GM21529 (cell line): ENCODE measurements at regions not wholly inside any gene's neighbourhood (a gene's known extent, or its start where the extent isn't known, plus 50 kb on each side); places are given as distances from the start of the nearest gene placed in this dataset.
A peak's percentile ranks its signal among the peaks of the same experiment; 100 is the strongest.

ENCODE experiments used
- ATAC-seq: cut with Tn5 transposase; IDR thresholded peaks from one replicate; pipeline ENCODE4 v1.9.1; 2021; ENCODE audit not compliant: unreplicated experiment

DNA sequence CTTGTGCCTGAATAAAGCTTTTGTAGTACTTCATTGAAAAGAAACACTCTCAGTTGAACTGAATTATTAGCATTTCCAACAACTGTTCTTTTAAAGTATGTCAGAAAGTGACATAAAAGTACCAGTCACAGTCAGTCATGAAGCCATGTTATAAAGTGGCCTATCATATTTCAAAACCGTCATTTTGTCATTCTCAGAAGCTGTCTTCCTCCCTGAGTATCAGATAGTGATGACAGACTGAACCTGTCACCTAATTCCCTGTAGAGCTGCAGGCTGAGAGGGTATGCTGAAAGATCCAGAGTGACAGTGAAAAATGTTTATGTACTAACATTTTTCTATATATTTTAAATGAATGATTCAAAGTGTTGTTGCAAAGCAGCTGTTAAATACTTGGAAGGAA is 1121.7 kb upstream of the PRMT6 start:
- no peak for ATAC-seq

GRCh38 chr1:105964879-105965278 is 1091.6 kb upstream of the PRMT6 start:
- ATAC-seq, result no peak

GRCh38 chr1:105997516-105997915 is 1059.0 kb upstream of the PRMT6 start:
- ATAC-seq, result no peak

- ATAC-seq, result no peak
Measured at GRCh38 chr1:106022312-106022902, 1034.1 kb upstream of the PRMT6 start.

DNA sequence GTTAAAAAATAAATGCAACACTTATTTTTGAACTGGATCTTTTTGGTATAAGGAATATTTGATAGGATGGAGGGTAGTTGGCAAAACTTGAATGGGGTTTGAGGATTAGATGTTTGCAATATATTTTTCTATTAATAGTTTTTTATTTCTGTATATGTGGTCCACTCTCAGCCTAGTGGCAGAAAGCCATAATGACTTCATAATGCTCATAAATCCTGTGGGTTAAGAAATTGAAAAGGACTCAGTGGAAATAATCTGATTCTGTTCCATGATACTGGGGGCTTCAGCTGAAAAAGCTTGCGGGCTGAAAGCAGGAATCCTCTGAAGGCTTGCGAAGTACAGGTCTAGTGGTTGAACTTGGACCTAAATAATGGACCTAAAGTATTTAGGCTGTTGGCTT is 1028.6 kb upstream of the PRMT6 start:
- no peak for ATAC-seq

- ATAC-seq, result no peak
Measured at GRCh38 chr1:106037526-106037925, 1018.9 kb upstream of the PRMT6 start.

- ATAC-seq, result no peak
Measured at GRCh38 chr1:106038260-106038659, 1018.2 kb upstream of the PRMT6 start.

DNA sequence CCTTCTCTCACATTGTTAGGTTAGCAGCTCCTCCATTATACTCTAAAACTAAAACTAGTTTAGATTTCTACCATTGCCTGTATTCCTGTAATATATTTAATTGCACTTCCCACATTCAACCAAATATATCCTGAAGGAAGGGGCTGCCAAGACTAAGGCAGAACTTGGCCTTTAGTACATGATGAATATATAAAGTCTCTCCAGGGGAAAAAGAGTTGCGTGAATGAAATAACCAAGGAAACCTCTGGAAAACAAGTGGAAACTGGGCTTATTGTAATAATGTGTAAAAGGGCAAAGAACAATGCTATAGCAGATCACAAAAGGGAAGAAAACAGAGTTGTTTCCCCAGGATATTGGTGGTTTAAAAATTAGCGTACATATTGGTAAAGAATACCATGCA is 1012.5 kb upstream of the PRMT6 start:
- no peak for ATAC-seq

DNA sequence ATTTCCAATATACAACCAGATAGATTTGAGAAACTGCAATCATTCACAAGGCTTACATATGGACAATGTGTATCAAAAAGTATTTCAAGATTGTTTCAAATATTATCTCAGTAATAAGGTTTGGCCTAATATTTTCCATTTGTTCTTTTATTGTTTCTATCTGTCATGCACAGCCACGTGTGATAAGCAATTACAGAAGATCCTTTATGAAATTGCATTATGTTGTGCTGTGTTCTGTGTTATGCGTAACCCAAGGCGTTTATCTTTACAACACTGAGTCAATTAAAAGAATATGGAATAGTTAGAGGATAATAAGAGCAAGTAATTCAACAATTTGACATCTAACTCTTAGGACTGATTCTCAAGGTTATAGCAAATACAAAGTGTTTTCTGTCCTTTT is 1009.3 kb upstream of the PRMT6 start:
- no peak for ATAC-seq

- no peak for ATAC-seq
Measured at GRCh38 chr1:106049595-106049994, 1006.9 kb upstream of the PRMT6 start.

GRCh38 chr1:106055855-106056254 is 1000.6 kb upstream of the PRMT6 start:
- ATAC-seq, result no peak

GRCh38 chr1:106061586-106062495 is 994.6 kb upstream of the PRMT6 start:
- no peak for ATAC-seq

DNA sequence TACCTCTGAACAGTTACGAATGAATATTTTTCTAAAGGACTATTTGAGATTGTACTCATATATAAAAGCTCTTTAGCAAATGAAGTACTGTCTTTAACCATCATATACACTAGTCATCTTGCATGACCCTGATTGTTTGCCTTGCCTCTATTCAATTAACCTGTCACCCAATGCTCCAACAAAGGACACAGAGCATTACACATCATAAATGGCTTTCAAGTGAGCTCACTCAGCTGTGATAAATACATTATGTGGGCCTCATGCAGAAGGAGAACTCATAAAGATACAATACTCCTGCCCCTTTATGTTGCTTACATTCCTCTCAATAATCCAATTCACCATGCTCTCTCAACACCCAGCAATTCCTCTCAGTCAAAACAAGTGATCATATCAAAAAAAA is 993.0 kb upstream of the PRMT6 start:
- ATAC-seq, result no peak

DNA sequence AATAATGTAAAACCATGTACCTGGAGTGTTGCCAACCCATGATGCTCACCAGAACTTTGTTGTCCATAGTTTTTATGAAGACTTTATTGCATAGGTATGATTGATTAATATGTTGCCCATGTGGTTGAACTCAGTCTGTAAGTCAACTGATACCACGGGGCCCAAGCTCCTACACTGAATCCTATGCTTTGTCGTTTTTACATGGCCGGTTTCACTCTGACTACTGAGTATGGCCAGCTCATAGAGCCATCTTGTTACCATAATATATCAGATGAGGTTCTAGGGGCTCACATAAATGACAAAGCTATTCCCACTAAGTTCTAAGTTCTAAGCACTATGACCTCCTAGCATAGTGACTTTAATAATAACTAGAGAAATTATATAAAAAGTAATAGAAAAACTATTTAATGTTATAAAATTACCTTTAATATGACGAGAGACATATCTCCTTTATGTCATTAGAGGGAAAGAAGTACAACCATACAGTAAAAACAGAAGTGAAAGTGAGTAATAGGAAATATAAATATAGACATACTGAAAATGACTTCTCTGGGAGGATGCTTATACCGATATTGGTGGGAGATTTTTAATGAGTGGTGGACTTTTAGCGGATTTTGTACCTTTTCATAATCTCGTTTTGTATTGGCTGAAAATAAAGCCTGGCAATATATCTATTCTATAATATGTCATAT is 983.4 kb upstream of the PRMT6 start:
- ATAC-seq, result peak; percentile 86

DNA sequence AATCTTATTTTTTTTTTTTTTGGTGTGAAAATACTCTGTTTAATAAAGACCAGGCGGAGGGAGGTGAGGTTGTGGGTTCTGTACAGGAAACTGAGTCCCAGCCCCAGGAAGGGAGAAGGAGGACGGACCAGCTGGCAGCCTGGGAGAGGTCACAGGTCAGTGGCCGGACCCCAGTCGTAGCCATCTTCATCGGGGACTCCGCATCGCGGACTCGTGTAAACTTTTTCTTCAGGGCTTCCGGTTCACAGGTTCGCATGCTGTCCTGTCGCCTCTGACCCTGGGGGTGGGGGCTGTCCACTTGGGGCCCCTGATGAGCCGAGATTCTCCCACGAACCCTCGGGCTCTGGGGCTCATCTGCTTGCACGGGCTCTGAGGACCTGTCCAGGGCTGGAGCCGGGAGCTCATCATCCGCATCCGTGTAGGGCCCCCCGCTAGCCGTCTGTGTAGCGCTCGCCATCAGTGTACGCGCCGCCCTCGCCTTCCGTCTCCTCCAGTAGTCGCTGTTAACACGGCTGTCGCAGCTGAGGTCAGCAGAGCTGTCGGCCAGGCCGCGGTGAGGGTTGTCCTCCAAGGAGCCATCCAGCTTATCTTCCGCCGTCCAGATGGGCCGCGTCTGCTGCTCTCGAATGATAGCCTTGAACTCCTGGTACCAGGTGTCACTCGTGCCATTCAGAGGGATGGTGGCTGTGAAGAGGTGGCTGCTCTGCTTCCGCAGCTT is 975.7 kb upstream of the PRMT6 start:
- ATAC-seq, result no peak

DNA sequence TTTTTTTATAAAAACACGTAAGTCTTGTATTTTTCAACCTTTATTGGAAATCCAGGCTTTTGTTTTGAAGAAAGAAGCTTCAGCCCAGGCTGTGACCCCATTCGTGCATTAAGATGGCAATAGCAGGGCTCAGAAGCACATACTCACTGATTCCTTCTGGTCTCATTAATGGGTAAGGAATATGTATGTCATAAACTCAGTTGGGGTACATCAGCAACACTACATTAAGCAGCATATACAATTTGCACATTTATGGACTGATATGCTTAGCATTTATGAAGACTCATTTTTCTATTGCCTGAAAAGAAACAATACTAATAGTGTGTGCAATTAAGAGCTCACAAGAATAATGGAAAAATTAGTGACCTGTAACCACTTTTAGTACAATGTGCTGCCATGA is 945.4 kb upstream of the PRMT6 start:
- no peak for ATAC-seq

DNA sequence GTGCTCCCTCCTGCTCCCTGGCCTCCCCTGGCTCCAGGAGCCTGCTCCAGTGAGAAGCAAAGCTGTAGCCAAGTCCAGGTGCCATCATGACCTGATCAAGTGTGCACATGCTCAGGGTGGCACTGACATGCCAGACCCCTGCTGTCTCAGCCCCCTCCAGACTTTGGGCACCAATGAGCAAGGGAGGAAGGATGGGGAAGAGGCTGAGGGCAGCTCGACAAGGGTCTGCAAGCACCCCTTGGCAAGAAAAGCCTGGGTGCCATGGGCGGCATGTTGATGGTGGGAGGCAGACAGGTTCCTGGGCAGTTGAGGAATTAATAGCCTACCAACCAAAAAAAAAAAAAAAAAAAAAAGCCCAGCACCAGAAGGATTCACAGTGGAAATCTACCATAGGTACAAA is 942.6 kb upstream of the PRMT6 start:
- no peak for ATAC-seq

DNA sequence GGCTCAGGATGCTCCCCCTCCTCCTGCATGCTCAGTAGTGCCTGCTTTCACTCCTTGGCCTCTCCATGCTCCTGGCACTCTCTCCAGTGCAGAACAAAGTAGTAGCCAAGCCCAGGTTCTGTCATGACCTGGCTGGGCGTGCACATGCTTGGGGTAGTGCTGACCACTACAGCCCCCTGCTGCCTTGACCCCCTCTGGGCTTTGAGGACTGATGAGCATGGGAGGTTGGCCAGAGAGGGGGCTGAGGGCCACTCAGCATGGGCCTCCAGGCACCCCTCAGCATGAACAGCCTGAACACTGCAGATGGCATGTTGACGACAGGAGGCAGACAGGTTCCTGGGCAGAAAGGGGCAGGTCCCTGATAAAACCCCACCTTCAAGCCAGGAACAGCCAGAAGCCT is 935.7 kb upstream of the PRMT6 start:
- ATAC-seq, result no peak

GRCh38 chr1:106121728-106122127 is 934.7 kb upstream of the PRMT6 start:
- no peak for ATAC-seq

DNA sequence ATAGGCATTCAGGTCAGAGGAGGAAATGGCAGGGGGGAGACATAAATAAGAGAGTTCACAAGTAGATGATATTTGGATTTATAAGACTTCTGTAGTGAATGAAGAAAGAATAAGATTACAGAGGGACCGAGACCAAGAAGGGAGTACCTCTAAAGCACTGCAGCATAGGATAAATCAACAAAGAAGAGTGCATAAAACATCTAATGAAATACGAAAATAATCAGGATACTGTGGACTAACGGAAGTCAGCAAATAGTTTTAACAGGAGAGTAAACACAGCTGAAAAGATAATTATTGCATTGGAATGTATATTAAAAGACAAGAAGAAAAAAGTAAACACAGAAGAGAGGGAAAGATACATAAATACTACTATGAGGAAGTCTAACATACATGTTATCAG is 921.9 kb upstream of the PRMT6 start:
- no peak for ATAC-seq

- ATAC-seq, result no peak
Measured at GRCh38 chr1:106173101-106173500, 883.4 kb upstream of the PRMT6 start.
